Fibroblast of lung (primary cell): ENCODE measurements at regions not wholly inside any gene's neighbourhood (a gene's known extent, or its start where the extent isn't known, plus 50 kb on each side); places are given as distances from the start of the nearest gene placed in this dataset.

Experiments used
- EZH2 ChIP-seq: IDR thresholded peaks from 2 replicates; pipeline ENCODE4 v1.5.1; 2012; ENCODE audit warnings: low read length, control low read depth, mild to moderate bottlenecking; ENCODE audit errors: missing control alignments
- TF ChIP-seq, protein P1 (sequence below), 2 donors: IDR thresholded peaks in 1 of 2; conservative IDR thresholded peaks in 1 of 2; 1 replicate in 1 of 2; 2 replicates in 1 of 2; pipeline ENCODE4 v1.5.1; 2011 to 2012; ENCODE audit warnings: low read length in 2 of 2, control low read depth in 1 of 2, inconsistent platforms in 1 of 2, low read depth in 1 of 2, mild to moderate bottlenecking in 1 of 2

DNA sequence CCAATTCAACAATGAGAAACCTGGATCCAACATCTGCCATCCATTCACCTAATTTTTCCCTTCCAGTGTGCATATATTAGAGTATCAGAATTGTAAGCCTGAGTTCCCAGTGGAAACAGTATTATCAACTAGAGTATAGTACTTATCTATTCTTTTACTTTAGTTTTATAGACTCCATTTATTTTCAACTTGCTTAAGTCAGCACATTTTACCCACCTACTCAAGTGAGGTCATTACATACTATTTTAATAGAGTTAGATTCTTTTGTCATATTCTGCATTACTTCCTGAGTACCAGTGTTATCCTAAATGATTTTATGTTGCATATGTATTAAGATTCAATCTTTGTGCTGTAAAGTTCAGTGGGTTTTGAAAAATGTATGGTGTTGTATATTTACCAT, 1393.3 kb downstream of the MAT2B start:
- TF ChIP-seq, protein P1, sequence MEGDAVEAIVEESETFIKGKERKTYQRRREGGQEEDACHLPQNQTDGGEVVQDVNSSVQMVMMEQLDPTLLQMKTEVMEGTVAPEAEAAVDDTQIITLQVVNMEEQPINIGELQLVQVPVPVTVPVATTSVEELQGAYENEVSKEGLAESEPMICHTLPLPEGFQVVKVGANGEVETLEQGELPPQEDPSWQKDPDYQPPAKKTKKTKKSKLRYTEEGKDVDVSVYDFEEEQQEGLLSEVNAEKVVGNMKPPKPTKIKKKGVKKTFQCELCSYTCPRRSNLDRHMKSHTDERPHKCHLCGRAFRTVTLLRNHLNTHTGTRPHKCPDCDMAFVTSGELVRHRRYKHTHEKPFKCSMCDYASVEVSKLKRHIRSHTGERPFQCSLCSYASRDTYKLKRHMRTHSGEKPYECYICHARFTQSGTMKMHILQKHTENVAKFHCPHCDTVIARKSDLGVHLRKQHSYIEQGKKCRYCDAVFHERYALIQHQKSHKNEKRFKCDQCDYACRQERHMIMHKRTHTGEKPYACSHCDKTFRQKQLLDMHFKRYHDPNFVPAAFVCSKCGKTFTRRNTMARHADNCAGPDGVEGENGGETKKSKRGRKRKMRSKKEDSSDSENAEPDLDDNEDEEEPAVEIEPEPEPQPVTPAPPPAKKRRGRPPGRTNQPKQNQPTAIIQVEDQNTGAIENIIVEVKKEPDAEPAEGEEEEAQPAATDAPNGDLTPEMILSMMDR (conservative IDR thresholded peaks at IDR 0.05 in 1 of 2, IDR thresholded peaks at IDR 0.05 in 1 of 2; ENCODE audit: low read depth in 1 of 2, low read length in 2 of 2): no peak
- no peak for TF ChIP-seq EZH2
